ENCODE measurements at regions not wholly inside any gene's neighbourhood (a gene's known extent, or its start where the extent isn't known, plus 50 kb on each side); places are given as distances from the start of the nearest gene placed in this dataset.

DNA sequence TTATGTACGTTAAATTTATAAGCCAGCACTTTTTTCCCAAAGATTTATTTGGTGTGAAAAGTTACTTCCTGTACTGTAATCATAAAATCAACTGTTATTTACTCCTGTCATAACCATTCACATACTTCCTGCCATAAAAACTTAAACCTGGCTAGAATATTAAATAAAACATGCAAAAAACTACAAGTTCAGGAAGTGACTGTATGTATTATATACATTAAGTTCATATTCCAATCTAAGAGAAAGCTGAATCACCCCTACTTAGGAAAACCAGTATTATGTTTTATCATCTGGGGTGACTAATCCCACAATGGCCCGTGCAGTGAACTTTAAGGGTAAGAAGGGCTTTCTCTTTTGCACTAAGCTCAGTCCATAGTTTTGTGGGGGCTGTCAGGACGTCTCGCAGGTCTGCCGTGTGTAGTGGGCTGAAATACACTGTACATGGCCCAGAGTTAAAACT, 183.7 kb upstream of the KLF14 start:
- TF ChIP-seq, protein P1, sequence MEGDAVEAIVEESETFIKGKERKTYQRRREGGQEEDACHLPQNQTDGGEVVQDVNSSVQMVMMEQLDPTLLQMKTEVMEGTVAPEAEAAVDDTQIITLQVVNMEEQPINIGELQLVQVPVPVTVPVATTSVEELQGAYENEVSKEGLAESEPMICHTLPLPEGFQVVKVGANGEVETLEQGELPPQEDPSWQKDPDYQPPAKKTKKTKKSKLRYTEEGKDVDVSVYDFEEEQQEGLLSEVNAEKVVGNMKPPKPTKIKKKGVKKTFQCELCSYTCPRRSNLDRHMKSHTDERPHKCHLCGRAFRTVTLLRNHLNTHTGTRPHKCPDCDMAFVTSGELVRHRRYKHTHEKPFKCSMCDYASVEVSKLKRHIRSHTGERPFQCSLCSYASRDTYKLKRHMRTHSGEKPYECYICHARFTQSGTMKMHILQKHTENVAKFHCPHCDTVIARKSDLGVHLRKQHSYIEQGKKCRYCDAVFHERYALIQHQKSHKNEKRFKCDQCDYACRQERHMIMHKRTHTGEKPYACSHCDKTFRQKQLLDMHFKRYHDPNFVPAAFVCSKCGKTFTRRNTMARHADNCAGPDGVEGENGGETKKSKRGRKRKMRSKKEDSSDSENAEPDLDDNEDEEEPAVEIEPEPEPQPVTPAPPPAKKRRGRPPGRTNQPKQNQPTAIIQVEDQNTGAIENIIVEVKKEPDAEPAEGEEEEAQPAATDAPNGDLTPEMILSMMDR (IDR thresholded peaks at IDR 0.05 in 2 of 3, conservative IDR thresholded peaks at IDR 0.05 in 1 of 3; ENCODE audit: borderline replicate concordance in 1 of 3, insufficient read depth in 1 of 3, low read depth in 2 of 3, low read length in 2 of 3), result no peak
- no peak for TF ChIP-seq POLR2A (IDR thresholded peaks at IDR 0.05; ENCODE audit: borderline replicate concordance, extremely low read depth, insufficient read depth, insufficient read length)
- TF ChIP-seq, protein P2, sequence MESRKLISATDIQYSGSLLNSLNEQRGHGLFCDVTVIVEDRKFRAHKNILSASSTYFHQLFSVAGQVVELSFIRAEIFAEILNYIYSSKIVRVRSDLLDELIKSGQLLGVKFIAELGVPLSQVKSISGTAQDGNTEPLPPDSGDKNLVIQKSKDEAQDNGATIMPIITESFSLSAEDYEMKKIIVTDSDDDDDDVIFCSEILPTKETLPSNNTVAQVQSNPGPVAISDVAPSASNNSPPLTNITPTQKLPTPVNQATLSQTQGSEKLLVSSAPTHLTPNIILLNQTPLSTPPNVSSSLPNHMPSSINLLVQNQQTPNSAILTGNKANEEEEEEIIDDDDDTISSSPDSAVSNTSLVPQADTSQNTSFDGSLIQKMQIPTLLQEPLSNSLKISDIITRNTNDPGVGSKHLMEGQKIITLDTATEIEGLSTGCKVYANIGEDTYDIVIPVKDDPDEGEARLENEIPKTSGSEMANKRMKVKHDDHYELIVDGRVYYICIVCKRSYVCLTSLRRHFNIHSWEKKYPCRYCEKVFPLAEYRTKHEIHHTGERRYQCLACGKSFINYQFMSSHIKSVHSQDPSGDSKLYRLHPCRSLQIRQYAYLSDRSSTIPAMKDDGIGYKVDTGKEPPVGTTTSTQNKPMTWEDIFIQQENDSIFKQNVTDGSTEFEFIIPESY (IDR thresholded peaks at IDR 0.05; ENCODE audit: extremely low read depth, insufficient replicate concordance, low read length), result no peak
- no peak for TF ChIP-seq JUND (IDR thresholded peaks at IDR 0.05)
- TF ChIP-seq, protein P3, sequence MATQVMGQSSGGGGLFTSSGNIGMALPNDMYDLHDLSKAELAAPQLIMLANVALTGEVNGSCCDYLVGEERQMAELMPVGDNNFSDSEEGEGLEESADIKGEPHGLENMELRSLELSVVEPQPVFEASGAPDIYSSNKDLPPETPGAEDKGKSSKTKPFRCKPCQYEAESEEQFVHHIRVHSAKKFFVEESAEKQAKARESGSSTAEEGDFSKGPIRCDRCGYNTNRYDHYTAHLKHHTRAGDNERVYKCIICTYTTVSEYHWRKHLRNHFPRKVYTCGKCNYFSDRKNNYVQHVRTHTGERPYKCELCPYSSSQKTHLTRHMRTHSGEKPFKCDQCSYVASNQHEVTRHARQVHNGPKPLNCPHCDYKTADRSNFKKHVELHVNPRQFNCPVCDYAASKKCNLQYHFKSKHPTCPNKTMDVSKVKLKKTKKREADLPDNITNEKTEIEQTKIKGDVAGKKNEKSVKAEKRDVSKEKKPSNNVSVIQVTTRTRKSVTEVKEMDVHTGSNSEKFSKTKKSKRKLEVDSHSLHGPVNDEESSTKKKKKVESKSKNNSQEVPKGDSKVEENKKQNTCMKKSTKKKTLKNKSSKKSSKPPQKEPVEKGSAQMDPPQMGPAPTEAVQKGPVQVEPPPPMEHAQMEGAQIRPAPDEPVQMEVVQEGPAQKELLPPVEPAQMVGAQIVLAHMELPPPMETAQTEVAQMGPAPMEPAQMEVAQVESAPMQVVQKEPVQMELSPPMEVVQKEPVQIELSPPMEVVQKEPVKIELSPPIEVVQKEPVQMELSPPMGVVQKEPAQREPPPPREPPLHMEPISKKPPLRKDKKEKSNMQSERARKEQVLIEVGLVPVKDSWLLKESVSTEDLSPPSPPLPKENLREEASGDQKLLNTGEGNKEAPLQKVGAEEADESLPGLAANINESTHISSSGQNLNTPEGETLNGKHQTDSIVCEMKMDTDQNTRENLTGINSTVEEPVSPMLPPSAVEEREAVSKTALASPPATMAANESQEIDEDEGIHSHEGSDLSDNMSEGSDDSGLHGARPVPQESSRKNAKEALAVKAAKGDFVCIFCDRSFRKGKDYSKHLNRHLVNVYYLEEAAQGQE (IDR thresholded peaks at IDR 0.05; ENCODE audit: low read depth), result no peak
- no peak for TF ChIP-seq EZH2 (IDR thresholded peaks at IDR 0.05)
- no peak for TF ChIP-seq EZH2phosphoT487 (IDR thresholded peaks at IDR 0.05; ENCODE audit: borderline replicate concordance)
- TF ChIP-seq RAD21 (IDR thresholded peaks at IDR 0.05; ENCODE audit: low read depth), result no peak
- TF ChIP-seq, protein P4, sequence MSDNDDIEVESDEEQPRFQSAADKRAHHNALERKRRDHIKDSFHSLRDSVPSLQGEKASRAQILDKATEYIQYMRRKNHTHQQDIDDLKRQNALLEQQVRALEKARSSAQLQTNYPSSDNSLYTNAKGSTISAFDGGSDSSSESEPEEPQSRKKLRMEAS (IDR thresholded peaks at IDR 0.05), result no peak
- TF ChIP-seq CEBPB (IDR thresholded peaks at IDR 0.05; ENCODE audit: low read depth), result no peak
- TF ChIP-seq POLR2AphosphoS5 (IDR thresholded peaks at IDR 0.05; ENCODE audit: low read depth, low read length), result no peak
